ENCODE measurements at regions not wholly inside any gene's neighbourhood (a gene's known extent, or its start where the extent isn't known, plus 50 kb on each side); places are given as distances from the start of the nearest gene placed in this dataset.

GRCh38 chr14:26897196-26897595, 299.4 kb upstream of the NOVA1 start:
- no peaks in the 10 kb centered on the region for H3K4me1 ChIP-seq (ENCODE audit: insufficient read depth, low read length, poor library complexity, severe bottlenecking)
- BruUV-seq (replicated peaks), result no TSS peak
- no peaks in the 10 kb centered on the region for H3K27me3 ChIP-seq (replicated peaks; ENCODE audit: insufficient read depth, low read depth, low read length, poor library complexity)
- no peaks in the 10 kb centered on the region for H3K36me3 ChIP-seq (ENCODE audit: insufficient read depth, low read length, poor library complexity, severe bottlenecking)
- no peak overlapping the region for H3K27ac ChIP-seq (ENCODE audit: low read depth, low read length, poor library complexity, severe bottlenecking)
- no peak for TF ChIP-seq EZH2 (IDR thresholded peaks at IDR 0.05; ENCODE audit: borderline replicate concordance, low read depth, low read length, poor library complexity, severe bottlenecking)
- TF ChIP-seq CTCF (conservative IDR thresholded peaks at IDR 0.05; ENCODE audit: low read depth, low read length), result no peak
- H3K9me3 ChIP-seq (ENCODE audit: low read depth, low read length, poor library complexity, severe bottlenecking), result no peaks in the 10 kb centered on the region
- ChIA-PET CTCF (no interaction called here), POLR2A (ENCODE audit: low non-redundant PET) (no interaction called here)
- H3K4me3 ChIP-seq (ENCODE audit: low read depth, low read length, poor library complexity, severe bottlenecking), result no peak overlapping the region
- no peak for DNase-seq (ENCODE audit: low spot score)
- intact Hi-C loops (cut with micrococcal nuclease; ENCODE audit: unreplicated experiment), result no loop called here

- CTCF ChIA-PET, result no interaction called here
- DNase-seq (ENCODE audit: low spot score), result no peak
- intact Hi-C loops (cut with micrococcal nuclease; ENCODE audit: unreplicated experiment), result no loop called here
- Histone ChIP-seq H3K9me3 (ENCODE audit: low read depth, low read length, poor library complexity, severe bottlenecking) (no peaks in the 10 kb centered on the region), H3K4me1 (ENCODE audit: insufficient read depth, low read length, poor library complexity, severe bottlenecking) (no peaks in the 10 kb centered on the region), H3K4me3 (ENCODE audit: low read depth, low read length, poor library complexity, severe bottlenecking) (no peak overlapping the region), H3K36me3 (ENCODE audit: insufficient read depth, low read length, poor library complexity, severe bottlenecking) (no peaks in the 10 kb centered on the region), H3K27me3 (replicated peaks; ENCODE audit: insufficient read depth, low read depth, low read length, poor library complexity) (no peaks in the 10 kb centered on the region), H3K27ac (ENCODE audit: low read depth, low read length, poor library complexity, severe bottlenecking) (no peak overlapping the region)
- no TSS peak for BruUV-seq (replicated peaks)
- POLR2A ChIA-PET (ENCODE audit: low non-redundant PET), result no interaction called here
- TF ChIP-seq CTCF (conservative IDR thresholded peaks at IDR 0.05; ENCODE audit: low read depth, low read length), result no peak
- no peak for TF ChIP-seq EZH2 (IDR thresholded peaks at IDR 0.05; ENCODE audit: borderline replicate concordance, low read depth, low read length, poor library complexity, severe bottlenecking)
Measured at GRCh38 chr14:26905229-26905628, 307.4 kb upstream of the NOVA1 start.

- intact Hi-C loops (cut with micrococcal nuclease; ENCODE audit: unreplicated experiment), result loop anchor here (10.0 kb wide), 1 partner anchor 179 kb away; no protein-coding TSS in a partner anchor
- POLR2A ChIA-PET (ENCODE audit: low non-redundant PET), result interaction anchor here (0.7 kb wide), 1 partner anchor 765 kb away, joined by 3 read pairs; no protein-coding TSS in a partner anchor
- H3K4me1 ChIP-seq (ENCODE audit: insufficient read depth, low read length, poor library complexity, severe bottlenecking), result no peaks in the 10 kb centered on the region
- no TSS peak for BruUV-seq (replicated peaks)
- H3K4me3 ChIP-seq (ENCODE audit: low read depth, low read length, poor library complexity, severe bottlenecking), result no peak overlapping the region
- H3K9me3 ChIP-seq (ENCODE audit: low read depth, low read length, poor library complexity, severe bottlenecking), result no peaks in the 10 kb centered on the region
- H3K27me3 ChIP-seq (replicated peaks; ENCODE audit: insufficient read depth, low read depth, low read length, poor library complexity), result no peaks in the 10 kb centered on the region
- H3K27ac ChIP-seq (ENCODE audit: low read depth, low read length, poor library complexity, severe bottlenecking), result no peak overlapping the region
- no peak for DNase-seq (ENCODE audit: low spot score)
- H3K36me3 ChIP-seq (ENCODE audit: insufficient read depth, low read length, poor library complexity, severe bottlenecking), result no peaks in the 10 kb centered on the region
- TF ChIP-seq EZH2 (IDR thresholded peaks at IDR 0.05; ENCODE audit: borderline replicate concordance, low read depth, low read length, poor library complexity, severe bottlenecking) (no peak), CTCF (conservative IDR thresholded peaks at IDR 0.05; ENCODE audit: low read depth, low read length) (no peak)
- CTCF ChIA-PET, result no interaction called here
Measured at GRCh38 chr14:26913786-26914185, 316.0 kb upstream of the NOVA1 start.

All from A673 (cell line).